G401 (cell line): ENCODE measurements at regions not wholly inside any gene's neighbourhood (a gene's known extent, or its start where the extent isn't known, plus 50 kb on each side); places are given as distances from the start of the nearest gene placed in this dataset.
A peak's percentile ranks its signal among the peaks of the same experiment; 100 is the strongest.

Experiments
- DNase-seq: peaks from one replicate; pipeline ENCODE4 v3.0.0-alpha.2; 2015; ENCODE audit warnings: low spot score
- in situ Hi-C: cut with HindIII; loops from 2 replicates; pipeline ENCODE4 v1.10.0; 2016; ENCODE audit warnings: low sequenced_read_pairs, mixed read lengths

- in situ Hi-C loops: no loop called here
- no peak for DNase-seq
Measured at GRCh38 chr13:80563439-80563838, 222.5 kb upstream of the SPRY2 start.

- in situ Hi-C loops: no loop called here
- DNase-seq: peak; percentile 81
Measured at GRCh38 chr13:80562433-80563156, 221.7 kb upstream of the SPRY2 start.

GRCh38 chr13:80560609-80561008 is 219.7 kb upstream of the SPRY2 start:
- peak; percentile 31 for DNase-seq
- in situ Hi-C loops: no loop called here

- in situ Hi-C loops: no loop called here
- no peak for DNase-seq
Measured at GRCh38 chr13:80559944-80560343, 219.0 kb upstream of the SPRY2 start.

- in situ Hi-C loops: no loop called here
- no peak for DNase-seq
Measured at GRCh38 chr13:80558074-80558473, 217.1 kb upstream of the SPRY2 start.

GRCh38 chr13:80555796-80556678 is 215.1 kb upstream of the SPRY2 start:
- DNase-seq: no peak
- in situ Hi-C loops: no loop called here

- in situ Hi-C loops: no loop called here
- DNase-seq: peak; percentile 15
Measured at GRCh38 chr13:80552851-80553440, 212.0 kb upstream of the SPRY2 start.

- DNase-seq: peak; percentile 55
- in situ Hi-C loops: no loop called here
Measured at GRCh38 chr13:80551650-80552497, 210.9 kb upstream of the SPRY2 start.

- peak; percentile 94 for DNase-seq
- in situ Hi-C loops: no loop called here
Measured at GRCh38 chr13:80550971-80551441, 210.1 kb upstream of the SPRY2 start.

- DNase-seq: peak; percentile 16
- in situ Hi-C loops: no loop called here
Measured at GRCh38 chr13:80548915-80549314, 208.0 kb upstream of the SPRY2 start.

GRCh38 chr13:80547885-80548825 is 207.2 kb upstream of the SPRY2 start:
- in situ Hi-C loops: no loop called here
- peak; percentile 33 for DNase-seq

- peak; percentile 47 for DNase-seq
- in situ Hi-C loops: no loop called here
Measured at GRCh38 chr13:80547341-80547740, 206.4 kb upstream of the SPRY2 start.

GRCh38 chr13:80533175-80533574 is 192.2 kb upstream of the SPRY2 start:
- in situ Hi-C loops: no loop called here
- no peak for DNase-seq

GRCh38 chr13:80530902-80531301 is 190.0 kb upstream of the SPRY2 start:
- in situ Hi-C loops: no loop called here
- DNase-seq: no peak

- no peak for DNase-seq
- in situ Hi-C loops: no loop called here
Measured at GRCh38 chr13:80530191-80530590, 189.3 kb upstream of the SPRY2 start.

- in situ Hi-C loops: no loop called here
- DNase-seq: no peak
Measured at GRCh38 chr13:80529734-80530133, 188.8 kb upstream of the SPRY2 start.

- in situ Hi-C loops: no loop called here
- no peak for DNase-seq
Measured at GRCh38 chr13:80528733-80529132, 187.8 kb upstream of the SPRY2 start.

GRCh38 chr13:80527400-80527799 is 186.5 kb upstream of the SPRY2 start:
- DNase-seq: no peak
- in situ Hi-C loops: no loop called here
